HUES64 (cell line): ENCODE measurements at regions not wholly inside any gene's neighbourhood (a gene's known extent, or its start where the extent isn't known, plus 50 kb on each side); places are given as distances from the start of the nearest gene placed in this dataset.

ENCODE experiments used
- H3K27ac ChIP-seq: 2 replicates; pipeline ENCODE4 v1.7.0; 2013; ENCODE audit warnings: low read depth, low read length, inconsistent platforms
- H3K27me3 ChIP-seq: 2 replicates; pipeline ENCODE4 v1.6.1; 2013; ENCODE audit warnings: mild to moderate bottlenecking, low read length; ENCODE audit not compliant: insufficient read depth
- H3K36me3 ChIP-seq: 2 replicates; pipeline ENCODE4 v1.6.1; 2013; ENCODE audit warnings: mild to moderate bottlenecking, low read length; ENCODE audit not compliant: insufficient read depth
- H3K4me1 ChIP-seq: 2 replicates; pipeline ENCODE4 v1.6.1; 2013; ENCODE audit warnings: mild to moderate bottlenecking, low read length, moderate library complexity; ENCODE audit not compliant: insufficient read depth
- H3K4me3 ChIP-seq: 2 replicates; pipeline ENCODE4 v1.5.1; 2013; ENCODE audit warnings: mild to moderate bottlenecking, low read length, moderate library complexity
- H3K9ac ChIP-seq: 2 replicates; pipeline ENCODE4 v1.6.1; 2013; ENCODE audit warnings: mild to moderate bottlenecking, low read depth, low read length
- H3K9me3 ChIP-seq: 2 replicates; pipeline ENCODE4 v1.6.1; 2013; ENCODE audit warnings: low read depth, low read length; ENCODE audit not compliant: insufficient read depth
- WGBS: fragments of 150-250, 120-280 bp; methylation state at CpG from one replicate; pipeline ENCODE4 v1.1.7; 2013; ENCODE audit warnings: missing lambda C conversion rate; 5-methylcytosine and 5-hydroxymethylcytosine counted together

DNA sequence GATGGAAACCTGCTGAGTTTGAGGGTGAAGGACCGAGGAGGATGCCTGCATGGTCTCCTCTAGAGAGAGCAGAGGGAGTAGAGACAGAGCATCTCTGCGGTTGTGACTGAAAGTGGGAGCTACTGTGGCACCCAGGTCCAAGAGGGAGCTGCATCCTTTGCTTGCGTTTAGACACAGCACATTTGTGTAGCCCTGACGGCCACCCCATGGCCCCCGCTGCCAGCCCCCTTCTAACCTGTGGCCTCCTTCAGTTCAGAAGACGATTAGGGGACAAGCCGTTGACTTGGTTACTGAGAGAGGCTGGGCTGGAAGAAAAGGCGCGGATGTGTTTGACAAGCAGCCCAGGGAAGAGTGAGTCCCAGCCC, 690.9 kb downstream of the BRD1 start:
- Histone ChIP-seq H3K9ac (no peak overlapping the region), H3K4me1 (no peaks in the 10 kb centered on the region), H3K9me3 (no peaks in the 10 kb centered on the region), H3K27ac (no peak overlapping the region), H3K36me3 (no peaks in the 10 kb centered on the region), H3K27me3 (no peaks in the 10 kb centered on the region), H3K4me3 (no peak overlapping the region)
- WGBS, result 93% methylated on average over 9 of the region's 9 CpGs

DNA sequence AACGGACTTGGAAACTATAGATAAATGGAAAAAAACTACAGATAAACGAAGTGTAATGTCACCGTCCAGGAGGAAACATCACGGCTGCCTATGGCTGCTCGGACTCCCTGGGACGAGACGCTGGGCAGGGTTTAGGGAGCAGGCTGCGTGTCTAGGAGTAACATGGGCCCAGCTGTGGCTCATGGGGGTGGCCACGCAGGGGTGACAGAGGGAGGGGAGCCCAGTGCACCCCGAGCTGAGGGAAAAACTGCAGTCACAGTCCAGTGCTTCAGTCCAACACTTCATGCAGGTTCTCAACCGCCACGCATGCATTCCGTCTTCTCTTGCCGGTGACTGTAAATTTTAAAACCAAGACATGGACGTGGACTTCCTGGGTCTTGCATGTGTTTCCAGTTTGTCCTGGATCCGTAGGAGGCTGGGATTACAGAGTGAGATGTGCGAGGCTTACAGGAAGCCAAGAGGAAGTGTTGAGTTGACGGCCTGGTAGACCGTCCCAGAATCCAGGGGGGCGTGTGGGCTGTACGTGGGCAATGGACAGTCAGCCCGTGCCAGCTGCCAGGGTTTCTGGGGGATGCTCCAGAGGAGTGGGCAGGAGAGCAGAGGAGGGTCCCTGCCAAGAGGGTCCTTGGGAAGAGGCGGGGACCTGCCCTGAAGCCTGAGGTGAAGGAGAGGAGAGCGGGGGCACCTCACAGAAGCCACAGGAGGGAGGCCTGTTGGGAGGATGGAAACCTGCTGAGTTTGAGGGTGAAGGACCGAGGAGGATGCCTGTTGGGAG, 691.4 kb downstream of the BRD1 start:
- Histone ChIP-seq H3K4me3 (no peak overlapping the region), H3K36me3 (no peaks in the 10 kb centered on the region), H3K9ac (no peak overlapping the region), H3K27me3 (no peaks in the 10 kb centered on the region), H3K4me1 (no peaks in the 10 kb centered on the region), H3K27ac (no peak overlapping the region), H3K9me3 (no peaks in the 10 kb centered on the region)
- WGBS, result 92% methylated on average over 25 of the region's 25 CpGs

DNA sequence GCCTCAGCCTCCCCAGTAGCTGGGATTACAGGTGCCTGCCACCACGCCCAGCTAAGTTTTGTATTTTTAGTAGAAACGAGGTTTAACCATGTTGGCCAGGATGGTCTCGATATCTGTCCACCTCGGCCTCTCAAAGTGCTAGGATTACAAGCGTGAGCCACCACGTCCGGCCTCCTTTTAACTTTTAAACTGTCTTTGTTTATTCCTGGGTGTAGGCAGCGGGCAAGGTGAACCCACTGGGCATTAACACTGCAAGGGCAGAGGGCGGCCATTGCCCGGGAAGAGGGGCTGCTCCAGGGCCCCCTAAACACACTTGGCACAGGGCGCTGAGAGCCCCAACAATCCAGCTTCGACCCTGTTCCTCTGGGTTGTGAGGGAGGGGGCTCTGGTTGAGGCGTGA, 693.6 kb downstream of the BRD1 start:
- Histone ChIP-seq H3K27ac (no peak overlapping the region), H3K4me1 (no peaks in the 10 kb centered on the region), H3K36me3 (no peaks in the 10 kb centered on the region), H3K9me3 (no peaks in the 10 kb centered on the region), H3K27me3 (no peaks in the 10 kb centered on the region), H3K9ac (no peak overlapping the region), H3K4me3 (no peak overlapping the region)
- 95% methylated on average over 13 of the region's 13 CpGs for WGBS

DNA sequence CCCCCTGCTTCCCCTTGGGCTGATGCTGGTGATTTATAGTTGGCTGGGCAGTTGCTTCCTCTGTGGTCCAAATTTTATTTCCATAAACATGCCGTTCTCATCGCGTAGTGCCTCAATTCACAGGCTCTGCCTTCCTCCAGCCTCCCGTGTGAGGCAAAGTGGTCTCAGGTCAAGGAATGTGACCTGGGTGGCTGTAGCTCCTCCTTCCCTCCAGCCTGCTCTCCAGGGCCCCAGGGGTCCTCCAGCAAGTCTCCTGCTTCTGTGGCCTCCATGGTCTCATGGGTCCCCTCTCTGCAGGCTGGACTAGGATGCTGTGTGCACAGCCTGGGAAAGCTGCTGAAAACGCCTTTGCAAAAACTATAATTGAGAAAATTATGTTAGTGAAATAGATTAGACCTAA, 694.1 kb downstream of the BRD1 start:
- 86% methylated on average over 5 of the region's 5 CpGs for WGBS
- H3K4me3 ChIP-seq, result no peak overlapping the region
- H3K27ac ChIP-seq, result no peak overlapping the region
- H3K9me3 ChIP-seq, result no peaks in the 10 kb centered on the region
- H3K9ac ChIP-seq, result no peak overlapping the region
- no peaks in the 10 kb centered on the region for H3K27me3 ChIP-seq
- H3K4me1 ChIP-seq, result no peaks in the 10 kb centered on the region
- H3K36me3 ChIP-seq, result no peaks in the 10 kb centered on the region

DNA sequence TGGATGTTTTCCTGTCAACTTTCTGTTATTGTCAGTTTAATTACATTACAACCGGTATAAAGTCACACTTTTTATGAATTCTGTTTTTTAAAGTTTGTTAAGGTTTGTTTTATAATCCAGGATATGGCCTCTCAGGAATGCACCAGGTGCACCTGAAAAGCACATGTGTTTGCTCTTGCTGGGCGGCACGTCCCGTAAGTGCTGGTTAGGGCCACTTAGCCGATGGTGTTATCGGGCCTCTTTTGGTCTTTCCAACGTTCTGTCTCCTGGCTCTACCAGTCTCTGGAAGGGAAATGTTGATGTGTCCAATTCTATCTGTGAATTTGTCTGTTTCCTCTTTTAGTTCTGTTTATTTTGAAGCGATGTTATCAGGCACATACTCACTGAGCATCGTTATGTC, 695.7 kb downstream of the BRD1 start:
- no peaks in the 10 kb centered on the region for H3K4me1 ChIP-seq
- H3K27ac ChIP-seq, result no peak overlapping the region
- H3K4me3 ChIP-seq, result no peak overlapping the region
- H3K9ac ChIP-seq, result no peak overlapping the region
- no peaks in the 10 kb centered on the region for H3K9me3 ChIP-seq
- WGBS, result 94% methylated on average over 9 of the region's 9 CpGs
- H3K36me3 ChIP-seq, result no peaks in the 10 kb centered on the region
- H3K27me3 ChIP-seq, result no peaks in the 10 kb centered on the region

DNA sequence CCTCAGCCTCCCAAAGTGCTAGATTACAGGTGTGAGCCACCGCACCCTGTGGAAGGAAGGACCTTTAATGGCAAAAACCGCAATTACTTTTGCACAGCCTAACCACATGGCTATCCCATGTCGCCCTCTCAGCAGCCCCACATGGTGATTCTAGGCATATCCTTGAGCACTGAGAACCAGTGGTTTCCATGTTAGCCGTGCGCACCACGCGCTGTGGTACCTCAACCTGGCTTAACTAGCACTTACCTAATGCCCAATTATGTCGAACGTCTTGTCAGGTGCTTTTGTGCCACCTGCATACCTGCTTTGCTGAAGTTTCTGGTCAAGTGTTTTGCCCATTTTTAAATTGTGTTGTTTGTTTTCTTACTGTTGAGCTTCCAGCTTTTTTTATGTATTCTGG, 697.9 kb downstream of the BRD1 start:
- Histone ChIP-seq H3K27me3 (no peaks in the 10 kb centered on the region), H3K9me3 (no peaks in the 10 kb centered on the region), H3K27ac (no peak overlapping the region), H3K36me3 (no peaks in the 10 kb centered on the region), H3K4me3 (no peak overlapping the region), H3K9ac (no peak overlapping the region), H3K4me1 (no peaks in the 10 kb centered on the region)
- WGBS, result 94% methylated on average over 9 of the region's 9 CpGs

DNA sequence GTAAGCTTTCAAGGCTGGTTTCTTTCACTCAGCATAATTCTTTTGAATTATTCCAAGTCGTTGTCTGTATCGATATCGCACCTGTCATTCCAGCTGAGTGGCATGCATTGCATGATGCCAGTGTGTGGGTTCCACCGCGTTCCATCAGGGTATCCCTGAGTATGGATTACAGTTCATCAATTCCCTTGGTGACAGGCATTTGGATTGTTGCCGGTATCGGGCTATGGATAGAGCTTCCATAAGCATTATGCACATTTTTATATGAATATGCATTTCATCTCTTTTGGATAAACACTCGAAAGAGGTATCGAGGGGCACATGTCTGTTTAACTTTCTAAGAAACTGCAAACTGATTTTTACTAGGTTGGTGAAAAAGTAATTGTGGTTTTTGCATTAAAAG, 698.8 kb downstream of the BRD1 start:
- Histone ChIP-seq H3K9me3 (no peaks in the 10 kb centered on the region), H3K9ac (no peak overlapping the region), H3K4me1 (no peaks in the 10 kb centered on the region), H3K4me3 (no peak overlapping the region), H3K36me3 (no peaks in the 10 kb centered on the region), H3K27me3 (no peaks in the 10 kb centered on the region), H3K27ac (no peak overlapping the region)
- 94% methylated on average over 9 of the region's 9 CpGs for WGBS

DNA sequence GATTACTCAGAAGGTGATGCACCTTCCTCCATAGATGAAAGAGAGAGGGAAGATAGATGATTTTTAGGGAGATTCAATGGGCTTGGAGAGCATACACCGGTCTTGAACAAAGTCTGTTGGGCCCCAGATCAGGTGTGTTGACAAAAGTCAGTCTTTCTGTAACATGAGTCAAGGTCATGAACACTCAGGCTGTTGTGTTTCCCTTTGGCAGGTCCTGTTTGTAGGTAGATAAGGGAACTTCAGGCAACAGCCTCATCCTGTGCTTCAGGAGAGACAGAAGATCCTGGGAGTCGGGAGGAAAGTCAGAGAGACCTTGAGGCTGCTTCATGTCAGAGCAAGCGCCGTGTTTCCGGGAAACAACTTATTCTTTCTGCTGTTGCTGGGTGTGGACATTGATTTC, 703.1 kb downstream of the BRD1 start:
- H3K27me3 ChIP-seq, result no peaks in the 10 kb centered on the region
- peaks cover 5% of the 10 kb centered on the region; the same call in 1 of the 2 replicates for H3K4me1 ChIP-seq
- no peaks in the 10 kb centered on the region for H3K36me3 ChIP-seq
- no peak overlapping the region for H3K9ac ChIP-seq
- no peaks in the 10 kb centered on the region for H3K9me3 ChIP-seq
- WGBS, result 94% methylated on average over 5 of the region's 5 CpGs
- H3K27ac ChIP-seq, result no peak overlapping the region
- no peak overlapping the region for H3K4me3 ChIP-seq

DNA sequence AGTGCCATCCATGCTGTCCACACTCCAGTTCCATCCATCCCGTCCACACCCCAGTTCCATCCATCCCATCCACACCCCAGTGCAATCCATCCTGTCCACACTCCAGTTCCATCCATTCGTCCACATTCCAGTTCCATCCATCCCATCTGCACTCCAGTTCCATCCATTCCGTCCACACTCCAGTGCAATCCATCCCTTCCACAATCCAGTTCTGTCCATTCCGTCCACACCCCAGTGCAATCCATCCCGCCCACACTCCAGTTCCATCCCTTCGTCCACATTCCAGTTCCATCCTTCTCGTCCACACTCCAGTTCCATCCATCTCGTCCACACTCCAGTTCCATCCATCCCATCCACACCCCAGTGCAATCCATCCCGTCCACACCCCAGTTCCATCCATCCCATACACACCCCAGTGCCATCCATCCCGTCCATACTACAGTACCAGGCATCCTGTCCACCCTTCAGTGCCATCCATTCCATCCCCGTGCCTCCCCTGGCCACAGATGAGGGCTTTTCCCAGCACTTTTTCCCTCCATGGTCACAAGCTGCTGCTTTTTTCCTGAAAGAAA, 704.0 kb downstream of the BRD1 start:
- Histone ChIP-seq H3K9me3 (no peaks in the 10 kb centered on the region), H3K27me3 (no peaks in the 10 kb centered on the region), H3K4me1 (peaks cover 12% of the 10 kb centered on the region), H3K9ac (no peak overlapping the region), H3K36me3 (no peaks in the 10 kb centered on the region), H3K27ac (no peak overlapping the region), H3K4me3 (no peak overlapping the region)
- 85% methylated on average over 11 of the region's 11 CpGs for WGBS

DNA sequence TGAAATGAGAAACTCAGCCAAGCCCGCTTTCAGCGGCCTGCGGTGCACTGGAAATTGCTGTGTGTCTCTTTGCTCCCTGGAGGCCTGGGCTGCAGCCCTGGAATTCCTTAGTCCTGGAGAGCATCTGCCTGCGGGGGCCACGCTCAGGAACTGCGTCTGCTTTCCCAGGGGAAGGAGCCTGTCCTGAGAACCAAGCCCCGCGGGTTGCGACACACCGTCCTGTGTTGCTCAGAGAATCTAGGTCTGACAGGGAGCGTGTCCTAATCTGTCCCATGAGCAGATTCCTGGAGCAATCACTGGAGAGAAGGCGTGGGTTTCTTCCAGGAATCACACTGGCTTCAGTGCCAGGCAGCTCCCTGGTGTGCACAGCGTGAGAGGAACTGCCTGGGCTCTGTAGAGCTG, 708.1 kb downstream of the BRD1 start:
- Histone ChIP-seq H3K4me3 (no peak overlapping the region), H3K36me3 (no peaks in the 10 kb centered on the region), H3K27me3 (no peaks in the 10 kb centered on the region), H3K9ac (no peak overlapping the region), H3K27ac (peak overlapping the region; percentile 47; the same call in 1 of the 2 replicates), H3K4me1 (peaks cover 12% of the 10 kb centered on the region), H3K9me3 (no peaks in the 10 kb centered on the region)
- WGBS, result 43% methylated on average over 13 of the region's 13 CpGs

DNA sequence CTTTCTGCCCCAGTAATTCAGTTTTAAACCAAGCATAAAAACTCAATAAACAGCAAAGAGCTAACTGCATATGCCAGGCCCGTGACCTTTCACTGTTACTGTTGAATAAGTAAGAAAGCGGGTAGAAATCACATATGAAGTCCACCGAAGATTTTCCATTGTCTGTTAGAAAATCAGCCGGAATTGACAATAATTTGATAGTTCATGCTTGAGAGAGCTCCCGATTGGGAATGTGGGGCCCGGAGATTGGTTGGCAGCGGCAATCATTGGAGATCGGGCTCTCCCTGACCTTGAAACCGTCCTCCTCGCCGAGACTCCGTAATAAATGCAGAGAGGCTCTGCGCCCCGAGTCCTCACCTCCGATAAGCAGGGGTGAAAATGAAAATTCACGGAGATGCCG, 709.6 kb downstream of the BRD1 start:
- no peak overlapping the region for H3K27ac ChIP-seq
- 96% methylated on average over 17 of the region's 17 CpGs for WGBS

DNA sequence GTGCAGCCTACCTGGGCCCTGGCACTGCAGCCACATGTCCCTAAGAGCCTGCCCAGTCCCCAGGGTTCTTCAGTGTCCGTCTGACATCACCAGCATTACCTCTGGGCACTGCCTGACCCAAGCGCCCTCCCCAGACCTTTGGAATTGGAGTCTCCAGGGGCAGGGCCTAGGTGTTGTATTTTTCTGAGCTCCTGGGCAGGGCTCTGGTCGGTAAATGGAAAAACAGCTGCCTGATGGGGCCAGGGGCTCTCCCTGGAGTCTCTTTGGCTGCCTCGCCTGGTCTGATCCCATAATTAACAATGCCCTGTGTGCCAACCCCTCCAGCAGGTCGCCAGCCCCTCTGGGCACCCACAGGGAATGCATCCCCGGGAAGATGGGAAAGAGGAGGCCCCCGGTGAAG, 710.2 kb downstream of the BRD1 start:
- Histone ChIP-seq H3K4me1 (peaks cover 12% of the 10 kb centered on the region), H3K9me3 (no peaks in the 10 kb centered on the region), H3K4me3 (no peak overlapping the region), H3K36me3 (no peaks in the 10 kb centered on the region), H3K9ac (no peak overlapping the region), H3K27ac (no peak overlapping the region), H3K27me3 (no peaks in the 10 kb centered on the region)
- 91% methylated on average over 7 of the region's 7 CpGs for WGBS

More for the DNA sequence above, 709.6 kb downstream of the BRD1 start:
- Histone ChIP-seq H3K4me1 (peaks cover 12% of the 10 kb centered on the region), H3K4me3 (no peak overlapping the region), H3K9ac (no peak overlapping the region), H3K9me3 (no peaks in the 10 kb centered on the region), H3K27me3 (no peaks in the 10 kb centered on the region), H3K36me3 (no peaks in the 10 kb centered on the region)
